ENCODE measurements at regions not wholly inside any gene's neighbourhood (a gene's known extent, or its start where the extent isn't known, plus 50 kb on each side); places are given as distances from the start of the nearest gene placed in this dataset.

- H3K23ac ChIP-seq (ENCODE audit: low read length in 2 of 2): no peak overlapping the region
- H2BK5ac ChIP-seq (ENCODE audit: low read depth, low read length, poor library complexity, severe bottlenecking): no peak overlapping the region
- no peaks in the 10 kb centered on the region for H3K79me1 ChIP-seq (replicated peaks; ENCODE audit: low read length, poor library complexity, severe bottlenecking)
- no peak overlapping the region for H2BK120ac ChIP-seq (ENCODE audit: low read depth, low read length)
- H3K18ac ChIP-seq (ENCODE audit: low read depth in 1 of 2, low read length in 2 of 2): no peak overlapping the region
- no peak overlapping the region for H3K9ac ChIP-seq (ENCODE audit: low read length)
- no peaks in the 10 kb centered on the region for H3K9me3 ChIP-seq (ENCODE audit: control insufficient read depth, low read length)
- H4K91ac ChIP-seq (ENCODE audit: low read length): no peak overlapping the region
- no peak overlapping the region for H2AFZ ChIP-seq (ENCODE audit: low read depth, low read length)
- no peak overlapping the region for H3K14ac ChIP-seq (ENCODE audit: low read length in 2 of 2)
- H3K4me1 ChIP-seq (ENCODE audit: control insufficient read depth, insufficient read depth, low read depth, low read length): no peaks in the 10 kb centered on the region
- H4K8ac ChIP-seq (ENCODE audit: low read length): no peak overlapping the region
- H3K4me3 ChIP-seq (ENCODE audit: insufficient read depth in 1 of 2, low read depth in 1 of 2, low read length in 2 of 2): no peak overlapping the region
- no peak overlapping the region for H2BK15ac ChIP-seq (ENCODE audit: low read depth, poor library complexity, severe bottlenecking)
- H2BK12ac ChIP-seq (ENCODE audit: low read length in 2 of 2): no peak overlapping the region
- no peak overlapping the region for H3K4ac ChIP-seq (ENCODE audit: low read depth in 1 of 2, low read length in 2 of 2)
- H3K36me3 ChIP-seq (ENCODE audit: control insufficient read depth in 1 of 2, insufficient read depth in 2 of 2, low read depth in 1 of 2, low read length in 2 of 2): no peaks in the 10 kb centered on the region
- H3K27ac ChIP-seq (ENCODE audit: low read length, poor library complexity, severe bottlenecking): no peak overlapping the region
- WGBS: 95% methylated on average over 1 of the region's 2 CpGs
- no peaks in the 10 kb centered on the region for H3K27me3 ChIP-seq (ENCODE audit: control insufficient read depth in 1 of 2, insufficient read depth in 1 of 2, low read length in 2 of 2)
- no peak overlapping the region for H3K4me2 ChIP-seq (ENCODE audit: low read length, poor library complexity, severe bottlenecking)
- DNase-seq: peak; percentile 4
- no peak overlapping the region for H2AK5ac ChIP-seq (ENCODE audit: low read length, severe bottlenecking)
Observed at GRCh38 chr4:82017680-82018079, 356.1 kb downstream of the HNRNPD start.

- no peak for DNase-seq
- Histone ChIP-seq H3K36me3 (ENCODE audit: control insufficient read depth in 1 of 2, insufficient read depth in 2 of 2, low read depth in 1 of 2, low read length in 2 of 2) (no peaks in the 10 kb centered on the region), H2BK120ac (ENCODE audit: low read depth, low read length) (no peak overlapping the region), H3K23ac (ENCODE audit: low read length in 2 of 2) (no peak overlapping the region), H3K9me3 (ENCODE audit: control insufficient read depth, low read length) (no peaks in the 10 kb centered on the region), H2BK5ac (ENCODE audit: low read depth, low read length, poor library complexity, severe bottlenecking) (no peak overlapping the region), H3K27ac (ENCODE audit: low read length, poor library complexity, severe bottlenecking) (no peak overlapping the region), H2BK12ac (ENCODE audit: low read length in 2 of 2) (no peak overlapping the region), H3K14ac (ENCODE audit: low read length in 2 of 2) (no peak overlapping the region), H3K4me3 (ENCODE audit: insufficient read depth in 1 of 2, low read depth in 1 of 2, low read length in 2 of 2) (no peak overlapping the region), H4K8ac (ENCODE audit: low read length) (no peak overlapping the region), H3K27me3 (ENCODE audit: control insufficient read depth in 1 of 2, insufficient read depth in 1 of 2, low read length in 2 of 2) (no peaks in the 10 kb centered on the region), H3K4me1 (ENCODE audit: control insufficient read depth, insufficient read depth, low read depth, low read length) (no peaks in the 10 kb centered on the region), H3K18ac (ENCODE audit: low read depth in 1 of 2, low read length in 2 of 2) (no peak overlapping the region), H2AFZ (ENCODE audit: low read depth, low read length) (no peak overlapping the region), H3K9ac (ENCODE audit: low read length) (no peak overlapping the region), H3K4ac (ENCODE audit: low read depth in 1 of 2, low read length in 2 of 2) (no peak overlapping the region), H2BK15ac (ENCODE audit: low read depth, poor library complexity, severe bottlenecking) (no peak overlapping the region), H2AK5ac (ENCODE audit: low read length, severe bottlenecking) (no peak overlapping the region), H3K79me1 (replicated peaks; ENCODE audit: low read length, poor library complexity, severe bottlenecking) (no peaks in the 10 kb centered on the region), H4K91ac (ENCODE audit: low read length) (no peak overlapping the region), H3K4me2 (ENCODE audit: low read length, poor library complexity, severe bottlenecking) (no peak overlapping the region)
- WGBS: no CpG with 5 or more reads among the region's 1 CpG
Observed at GRCh38 chr4:82005158-82005557, 368.6 kb downstream of the HNRNPD start.

GRCh38 chr4:81997313-81997712, 376.5 kb downstream of the HNRNPD start:
- no peak overlapping the region for H3K14ac ChIP-seq (ENCODE audit: low read length in 2 of 2)
- no peak overlapping the region for H3K27ac ChIP-seq (ENCODE audit: low read length, poor library complexity, severe bottlenecking)
- DNase-seq: no peak
- H2BK12ac ChIP-seq (ENCODE audit: low read length in 2 of 2): no peak overlapping the region
- H2BK120ac ChIP-seq (ENCODE audit: low read depth, low read length): no peak overlapping the region
- no peak overlapping the region for H3K23ac ChIP-seq (ENCODE audit: low read length in 2 of 2)
- H3K9me3 ChIP-seq (ENCODE audit: control insufficient read depth, low read length): no peaks in the 10 kb centered on the region
- H3K4me1 ChIP-seq (ENCODE audit: control insufficient read depth, insufficient read depth, low read depth, low read length): no peaks in the 10 kb centered on the region
- WGBS: no CpG with 5 or more reads among the region's 2 CpGs
- H3K4ac ChIP-seq (ENCODE audit: low read depth in 1 of 2, low read length in 2 of 2): no peak overlapping the region
- no peak overlapping the region for H3K4me3 ChIP-seq (ENCODE audit: insufficient read depth in 1 of 2, low read depth in 1 of 2, low read length in 2 of 2)
- H2BK5ac ChIP-seq (ENCODE audit: low read depth, low read length, poor library complexity, severe bottlenecking): no peak overlapping the region
- no peak overlapping the region for H3K9ac ChIP-seq (ENCODE audit: low read length)
- no peaks in the 10 kb centered on the region for H3K27me3 ChIP-seq (ENCODE audit: control insufficient read depth in 1 of 2, insufficient read depth in 1 of 2, low read length in 2 of 2)
- no peak overlapping the region for H2BK15ac ChIP-seq (ENCODE audit: low read depth, poor library complexity, severe bottlenecking)
- no peak overlapping the region for H2AFZ ChIP-seq (ENCODE audit: low read depth, low read length)
- H2AK5ac ChIP-seq (ENCODE audit: low read length, severe bottlenecking): no peak overlapping the region
- H3K36me3 ChIP-seq (ENCODE audit: control insufficient read depth in 1 of 2, insufficient read depth in 2 of 2, low read depth in 1 of 2, low read length in 2 of 2): no peaks in the 10 kb centered on the region
- no peaks in the 10 kb centered on the region for H3K79me1 ChIP-seq (replicated peaks; ENCODE audit: low read length, poor library complexity, severe bottlenecking)
- no peak overlapping the region for H3K18ac ChIP-seq (ENCODE audit: low read depth in 1 of 2, low read length in 2 of 2)
- no peak overlapping the region for H3K4me2 ChIP-seq (ENCODE audit: low read length, poor library complexity, severe bottlenecking)
- H4K91ac ChIP-seq (ENCODE audit: low read length): no peak overlapping the region
- no peak overlapping the region for H4K8ac ChIP-seq (ENCODE audit: low read length)

- WGBS: 33% methylated on average over 1 of the region's 1 CpG
- Histone ChIP-seq H3K27ac (ENCODE audit: low read length, poor library complexity, severe bottlenecking) (no peak overlapping the region), H2BK120ac (ENCODE audit: low read depth, low read length) (no peak overlapping the region), H4K8ac (ENCODE audit: low read length) (no peak overlapping the region), H3K4ac (ENCODE audit: low read depth in 1 of 2, low read length in 2 of 2) (no peak overlapping the region), H2BK5ac (ENCODE audit: low read depth, low read length, poor library complexity, severe bottlenecking) (no peak overlapping the region), H2BK15ac (ENCODE audit: low read depth, poor library complexity, severe bottlenecking) (no peak overlapping the region), H3K4me2 (ENCODE audit: low read length, poor library complexity, severe bottlenecking) (no peak overlapping the region), H3K27me3 (ENCODE audit: control insufficient read depth in 1 of 2, insufficient read depth in 1 of 2, low read length in 2 of 2) (no peaks in the 10 kb centered on the region), H3K9me3 (ENCODE audit: control insufficient read depth, low read length) (no peaks in the 10 kb centered on the region), H2AFZ (ENCODE audit: low read depth, low read length) (no peak overlapping the region), H3K9ac (ENCODE audit: low read length) (no peak overlapping the region), H3K23ac (ENCODE audit: low read length in 2 of 2) (no peak overlapping the region), H2AK5ac (ENCODE audit: low read length, severe bottlenecking) (no peak overlapping the region), H3K36me3 (ENCODE audit: control insufficient read depth in 1 of 2, insufficient read depth in 2 of 2, low read depth in 1 of 2, low read length in 2 of 2) (no peaks in the 10 kb centered on the region), H2BK12ac (ENCODE audit: low read length in 2 of 2) (no peak overlapping the region), H3K4me1 (ENCODE audit: control insufficient read depth, insufficient read depth, low read depth, low read length) (no peaks in the 10 kb centered on the region), H3K18ac (ENCODE audit: low read depth in 1 of 2, low read length in 2 of 2) (no peak overlapping the region), H4K91ac (ENCODE audit: low read length) (no peak overlapping the region), H3K14ac (ENCODE audit: low read length in 2 of 2) (no peak overlapping the region), H3K79me1 (replicated peaks; ENCODE audit: low read length, poor library complexity, severe bottlenecking) (no peaks in the 10 kb centered on the region), H3K4me3 (ENCODE audit: insufficient read depth in 1 of 2, low read depth in 1 of 2, low read length in 2 of 2) (no peak overlapping the region)
- no peak for DNase-seq
Observed at GRCh38 chr4:81990898-81991297, 382.9 kb downstream of the HNRNPD start.

All from mesenchymal stem cell (in vitro differentiated cells and primary cell).